Hepatocyte (in vitro differentiated cells): ENCODE measurements at regions not wholly inside any gene's neighbourhood (a gene's known extent, or its start where the extent isn't known, plus 50 kb on each side); places are given as distances from the start of the nearest gene placed in this dataset. TPM values are rescaled to one million over a fixed set of nuclear protein-coding genes. Genes with fewer than 3 reads are reported as not detected.
"Not testable (repeated sequence)": the region's sequence is repeated elsewhere in the genome, so short reads cannot be mapped to it uniquely, and the experiment has no call there.

ENCODE experiments used
- DNase-seq: peaks from one replicate; pipeline ENCODE4 v3.0.0-alpha.2; 2016; ENCODE audit warnings: low spot score
- H2AFZ ChIP-seq: fragments of 200-600 bp; sonication (generic); 2 replicates; pipeline ENCODE4 v1.6.0; 2016; ENCODE audit warnings: antibody characterized with exemption, mild to moderate bottlenecking
- H3K27ac ChIP-seq: fragments of 200-600 bp; sonication (generic); 2 replicates; pipeline ENCODE4 v1.5.1; 2016; ENCODE audit warnings: mild to moderate bottlenecking
- H3K27me3 ChIP-seq: fragments of 200-600 bp; sonication (generic); 2 replicates; pipeline ENCODE4 v1.6.1; 2016
- H3K36me3 ChIP-seq: fragments of 200-600 bp; sonication (generic); replicated peaks from 2 replicates; pipeline ENCODE4 v1.5.1; 2016; ENCODE audit warnings: low read depth; ENCODE audit not compliant: insufficient read depth
- H3K4me1 ChIP-seq: fragments of 200-600 bp; sonication (generic); 2 replicates; pipeline ENCODE4 v1.5.1; 2016; ENCODE audit warnings: mild to moderate bottlenecking, moderate library complexity; ENCODE audit not compliant: insufficient read depth
- H3K4me2 ChIP-seq: fragments of 200-600 bp; sonication (generic); 2 replicates; pipeline ENCODE4 v1.6.0; 2016
- H3K4me3 ChIP-seq: fragments of 200-600 bp; sonication (generic); 2 replicates; pipeline ENCODE4 v1.5.1; 2016; ENCODE audit warnings: mild to moderate bottlenecking
- H3K79me2 ChIP-seq: fragments of 200-600 bp; sonication (generic); 2 replicates; pipeline ENCODE4 v1.6.0; 2017; ENCODE audit warnings: mild to moderate bottlenecking
- H3K9me2 ChIP-seq: fragments of 200-600 bp; sonication (generic); replicated peaks from 2 replicates; pipeline ENCODE4 v1.6.0; 2017; ENCODE audit warnings: mild to moderate bottlenecking; ENCODE audit not compliant: insufficient read depth
- H3K9me3 ChIP-seq: fragments of 200-600 bp; sonication (generic); 2 replicates; pipeline ENCODE4 v1.5.1; 2016; ENCODE audit warnings: low read depth, mild to moderate bottlenecking
- H4K20me1 ChIP-seq: fragments of 200-600 bp; sonication (generic); 2 replicates; pipeline ENCODE4 v1.6.0; 2016; ENCODE audit warnings: mild to moderate bottlenecking; ENCODE audit not compliant: insufficient read depth, poor library complexity, severe bottlenecking
- EZH2 ChIP-seq: fragments of 200-600 bp; sonication (generic); IDR thresholded peaks from 2 replicates; pipeline ENCODE4 v1.6.1; 2016; ENCODE audit warnings: antibody characterized with exemption, mild to moderate bottlenecking, borderline replicate concordance
- EZH2phosphoT487 ChIP-seq: fragments of 200-600 bp; sonication (generic); IDR thresholded peaks from one replicate; pipeline ENCODE4 v1.6.1; 2018; ENCODE audit warnings: antibody characterized with exemption, mild to moderate bottlenecking, low read depth, moderate library complexity; ENCODE audit not compliant: unreplicated experiment, severe bottlenecking
- WGBS: methylation state at CpG from one replicate; pipeline ENCODE4 v1.1.6; 2016; ENCODE audit warnings: low lambda C conversion rate; ENCODE audit errors: missing lambda C conversion rate; 5-methylcytosine and 5-hydroxymethylcytosine counted together
- small RNA-seq: library from RNA; depleted of rRNA; stranded (forward); fragments of <200 nt; gene quantifications from one replicate; pipeline ENCODE3, GENCODE V24; 2014
- TF ChIP-seq, protein P1 (sequence below): fragments of 200-600 bp; sonication (generic); IDR thresholded peaks from 2 replicates; pipeline ENCODE4 v1.5.1; 2016; ENCODE audit warnings: antibody characterized with exemption, mild to moderate bottlenecking; ENCODE audit not compliant: poor library complexity

DNA sequence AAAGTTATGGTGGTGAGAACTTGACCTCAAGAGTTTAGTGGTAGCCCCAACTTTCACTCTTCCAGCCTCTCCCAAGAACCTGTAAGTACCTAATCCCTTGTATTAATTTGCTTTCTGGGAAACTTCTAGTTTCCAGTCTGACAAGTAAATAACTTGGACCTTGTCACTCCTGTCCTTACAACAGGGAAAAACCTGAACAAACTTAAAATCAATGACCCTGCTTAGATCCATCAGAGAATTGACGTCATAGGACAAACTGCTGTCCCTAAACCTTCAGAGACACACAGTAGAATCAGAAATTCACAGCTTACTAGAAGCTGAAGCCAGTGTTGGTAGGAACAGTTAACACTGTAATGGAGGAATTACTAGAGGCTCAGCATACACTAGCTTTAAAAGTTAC, 60.0 kb upstream of the DCLK2 start:
- Histone ChIP-seq H3K4me1 (no peaks in the 10 kb centered on the region), H3K9me2 (no peaks in the 10 kb centered on the region), H3K4me3 (no peak overlapping the region), H3K79me2 (no peaks in the 10 kb centered on the region), H3K36me3 (no peaks in the 10 kb centered on the region), H3K27me3 (no peaks in the 10 kb centered on the region), H2AFZ (no peak overlapping the region), H3K4me2 (no peak overlapping the region), H4K20me1 (no peaks in the 10 kb centered on the region), H3K27ac (no peak overlapping the region), H3K9me3 (no peaks in the 10 kb centered on the region)
- 83% methylated on average over 1 of the region's 1 CpG for WGBS
- TF ChIP-seq EZH2 (no peak), EZH2phosphoT487 (no peak)
- TF ChIP-seq, protein P1, sequence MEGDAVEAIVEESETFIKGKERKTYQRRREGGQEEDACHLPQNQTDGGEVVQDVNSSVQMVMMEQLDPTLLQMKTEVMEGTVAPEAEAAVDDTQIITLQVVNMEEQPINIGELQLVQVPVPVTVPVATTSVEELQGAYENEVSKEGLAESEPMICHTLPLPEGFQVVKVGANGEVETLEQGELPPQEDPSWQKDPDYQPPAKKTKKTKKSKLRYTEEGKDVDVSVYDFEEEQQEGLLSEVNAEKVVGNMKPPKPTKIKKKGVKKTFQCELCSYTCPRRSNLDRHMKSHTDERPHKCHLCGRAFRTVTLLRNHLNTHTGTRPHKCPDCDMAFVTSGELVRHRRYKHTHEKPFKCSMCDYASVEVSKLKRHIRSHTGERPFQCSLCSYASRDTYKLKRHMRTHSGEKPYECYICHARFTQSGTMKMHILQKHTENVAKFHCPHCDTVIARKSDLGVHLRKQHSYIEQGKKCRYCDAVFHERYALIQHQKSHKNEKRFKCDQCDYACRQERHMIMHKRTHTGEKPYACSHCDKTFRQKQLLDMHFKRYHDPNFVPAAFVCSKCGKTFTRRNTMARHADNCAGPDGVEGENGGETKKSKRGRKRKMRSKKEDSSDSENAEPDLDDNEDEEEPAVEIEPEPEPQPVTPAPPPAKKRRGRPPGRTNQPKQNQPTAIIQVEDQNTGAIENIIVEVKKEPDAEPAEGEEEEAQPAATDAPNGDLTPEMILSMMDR = no peak
- no peak for DNase-seq

- no peak for DNase-seq
- H3K4me2 ChIP-seq = no peak overlapping the region
- H3K79me2 ChIP-seq = no peaks in the 10 kb centered on the region
- WGBS = 80% methylated on average over 1 of the region's 1 CpG
- H3K4me1 ChIP-seq = no peaks in the 10 kb centered on the region
- no peaks in the 10 kb centered on the region for H4K20me1 ChIP-seq
- no peaks in the 10 kb centered on the region for H3K27me3 ChIP-seq
- no peaks in the 10 kb centered on the region for H3K9me3 ChIP-seq
- no peak overlapping the region for H2AFZ ChIP-seq
- no peak overlapping the region for H3K4me3 ChIP-seq
- H3K36me3 ChIP-seq = no peaks in the 10 kb centered on the region
- H3K27ac ChIP-seq = no peak overlapping the region
- H3K9me2 ChIP-seq = no peaks in the 10 kb centered on the region
- no peak for TF ChIP-seq EZH2
- TF ChIP-seq, protein P1 = no peak
- TF ChIP-seq EZH2phosphoT487 = no peak
Observed at GRCh38 chr4:150021483-150021882, 56.8 kb upstream of the DCLK2 start.

GRCh38 chr4:150023489-150023888, 54.8 kb upstream of the DCLK2 start:
- Histone ChIP-seq H3K9me3 (no peaks in the 10 kb centered on the region), H4K20me1 (no peaks in the 10 kb centered on the region), H2AFZ (no peak overlapping the region), H3K4me2 (no peak overlapping the region), H3K4me1 (no peaks in the 10 kb centered on the region), H3K79me2 (no peaks in the 10 kb centered on the region), H3K27me3 (no peaks in the 10 kb centered on the region), H3K4me3 (no peak overlapping the region), H3K27ac (no peak overlapping the region), H3K36me3 (no peaks in the 10 kb centered on the region), H3K9me2 (no peaks in the 10 kb centered on the region)
- TF ChIP-seq, protein P1 = no peak
- no peak for TF ChIP-seq EZH2phosphoT487
- no peak for TF ChIP-seq EZH2
- WGBS = 89% methylated on average over 2 of the region's 2 CpGs
- DNase-seq = no peak

DNA sequence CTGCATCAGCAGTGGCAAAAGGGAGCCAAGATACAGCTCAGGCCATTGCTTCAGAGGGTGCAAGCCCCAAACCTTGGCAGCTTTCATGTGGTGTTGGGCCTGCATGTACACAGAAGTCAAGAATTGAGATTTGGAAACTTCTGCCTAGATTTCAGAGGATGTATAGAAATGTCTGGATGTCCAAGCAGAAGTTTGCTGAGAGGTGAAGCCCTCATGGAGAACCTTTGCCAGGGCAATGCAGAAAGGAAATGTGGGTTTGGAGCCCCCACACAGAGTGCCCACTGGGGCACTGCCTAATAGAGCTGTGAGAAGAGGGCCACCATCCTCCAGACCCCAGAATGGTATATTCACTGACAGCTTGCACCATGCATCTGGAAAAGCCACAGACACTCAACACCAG, 51.3 kb upstream of the DCLK2 start:
- H3K4me3 ChIP-seq, H4K20me1 ChIP-seq, H3K79me2 ChIP-seq, H2AFZ ChIP-seq, H3K36me3 ChIP-seq, H3K9me3 ChIP-seq, H3K27ac ChIP-seq, H3K9me2 ChIP-seq, H3K27me3 ChIP-seq, H3K4me1 ChIP-seq, DNase-seq, H3K4me2 ChIP-seq: not testable (repeated sequence)

Small RNA genes lying in the stretch of these regions (small RNA-seq; reads per million reads assigned to genes)
- not detected for gene RNA5SP167
- not detected for gene RNU6-1230P
